HFFc6 (cell line): ENCODE measurements at regions not wholly inside any gene's neighbourhood (a gene's known extent, or its start where the extent isn't known, plus 50 kb on each side); places are given as distances from the start of the nearest gene placed in this dataset.

Source experiments
- DNase-seq: peaks from one replicate; pipeline ENCODE4 v3.0.0-alpha.2; 2018
- H3K27ac Mint-ChIP-seq: 2 replicates; pipeline ENCODE4 v1.8.0; 2020; ENCODE audit warnings: mild to moderate bottlenecking, mixed read lengths
- H3K27me3 Mint-ChIP-seq: 2 replicates; pipeline ENCODE4 v1.8.0; 2021; ENCODE audit warnings: mild to moderate bottlenecking, moderate library complexity, mixed read lengths; ENCODE audit not compliant: insufficient read depth
- H3K36me3 Mint-ChIP-seq: 2 replicates; pipeline ENCODE4 v1.8.0; 2021; ENCODE audit warnings: low read depth, mixed read lengths
- H3K4me1 Mint-ChIP-seq: 2 replicates; pipeline ENCODE4 v1.8.0; 2020; ENCODE audit warnings: low read depth, mixed read lengths
- H3K4me3 Mint-ChIP-seq: 2 replicates; pipeline ENCODE4 v1.8.0; 2020; ENCODE audit warnings: mild to moderate bottlenecking, moderate library complexity, mixed read lengths
- H3K9me3 Mint-ChIP-seq: 2 replicates; pipeline ENCODE4 v1.8.0; 2020; ENCODE audit warnings: mild to moderate bottlenecking, mixed read lengths
- TF ChIP-seq, protein P1 (sequence below): fragments of 200-600 bp; sonication (generic); IDR thresholded peaks from 2 replicates; pipeline ENCODE4 v1.5.0; 2021; ENCODE audit warnings: antibody characterized with exemption, mild to moderate bottlenecking

DNA sequence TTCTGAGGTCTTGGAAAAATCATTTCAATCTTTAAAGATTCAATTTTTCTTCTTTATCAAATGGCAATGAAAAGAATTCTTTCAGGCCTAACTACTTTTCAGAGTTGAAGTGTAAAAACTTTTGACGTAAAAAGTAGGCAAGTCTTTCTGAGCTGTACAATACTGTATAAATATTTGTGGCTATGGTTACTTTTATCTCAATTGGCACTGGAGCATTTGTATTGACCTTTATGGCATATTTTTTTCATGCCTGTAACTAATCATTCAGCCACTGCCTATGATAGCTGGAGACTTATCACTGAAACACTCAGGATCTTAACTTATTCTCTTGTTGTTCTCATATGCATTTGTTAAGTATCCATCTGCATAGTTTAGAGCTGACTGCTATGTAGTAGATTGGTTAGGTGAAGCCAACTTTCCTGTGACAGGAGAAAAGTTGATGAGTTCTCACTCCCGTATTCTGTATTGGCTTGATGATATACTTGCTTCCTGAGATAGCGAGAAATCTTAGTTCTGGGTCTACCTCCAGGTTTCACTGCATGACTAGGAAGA lies 290.4 kb upstream of the TBL1XR1 start:
- H3K27ac Mint-ChIP-seq = no peak overlapping the region
- peaks cover 8% of the 10 kb centered on the region; the same call in 1 of the 2 replicates for H3K9me3 Mint-ChIP-seq
- TF ChIP-seq, protein P1, sequence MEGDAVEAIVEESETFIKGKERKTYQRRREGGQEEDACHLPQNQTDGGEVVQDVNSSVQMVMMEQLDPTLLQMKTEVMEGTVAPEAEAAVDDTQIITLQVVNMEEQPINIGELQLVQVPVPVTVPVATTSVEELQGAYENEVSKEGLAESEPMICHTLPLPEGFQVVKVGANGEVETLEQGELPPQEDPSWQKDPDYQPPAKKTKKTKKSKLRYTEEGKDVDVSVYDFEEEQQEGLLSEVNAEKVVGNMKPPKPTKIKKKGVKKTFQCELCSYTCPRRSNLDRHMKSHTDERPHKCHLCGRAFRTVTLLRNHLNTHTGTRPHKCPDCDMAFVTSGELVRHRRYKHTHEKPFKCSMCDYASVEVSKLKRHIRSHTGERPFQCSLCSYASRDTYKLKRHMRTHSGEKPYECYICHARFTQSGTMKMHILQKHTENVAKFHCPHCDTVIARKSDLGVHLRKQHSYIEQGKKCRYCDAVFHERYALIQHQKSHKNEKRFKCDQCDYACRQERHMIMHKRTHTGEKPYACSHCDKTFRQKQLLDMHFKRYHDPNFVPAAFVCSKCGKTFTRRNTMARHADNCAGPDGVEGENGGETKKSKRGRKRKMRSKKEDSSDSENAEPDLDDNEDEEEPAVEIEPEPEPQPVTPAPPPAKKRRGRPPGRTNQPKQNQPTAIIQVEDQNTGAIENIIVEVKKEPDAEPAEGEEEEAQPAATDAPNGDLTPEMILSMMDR = no peak
- H3K4me1 Mint-ChIP-seq = peaks cover 19% of the 10 kb centered on the region
- no peak for DNase-seq
- H3K36me3 Mint-ChIP-seq = peaks cover 10% of the 10 kb centered on the region; the same call in 1 of the 2 replicates
- H3K27me3 Mint-ChIP-seq = peaks cover 3% of the 10 kb centered on the region; the same call in 1 of the 2 replicates
- no peak overlapping the region for H3K4me3 Mint-ChIP-seq

GRCh38 chr3:177488740-177489139 lies 291.5 kb upstream of the TBL1XR1 start:
- H3K27ac Mint-ChIP-seq = no peak overlapping the region
- DNase-seq = no peak
- H3K4me1 Mint-ChIP-seq = peaks cover 19% of the 10 kb centered on the region
- H3K36me3 Mint-ChIP-seq = peaks cover 10% of the 10 kb centered on the region; the same call in 1 of the 2 replicates
- H3K27me3 Mint-ChIP-seq = peaks cover 3% of the 10 kb centered on the region; the same call in 1 of the 2 replicates
- TF ChIP-seq, protein P1 = no peak
- no peak overlapping the region for H3K4me3 Mint-ChIP-seq
- peaks cover 8% of the 10 kb centered on the region; the same call in 1 of the 2 replicates for H3K9me3 Mint-ChIP-seq

- H3K27ac Mint-ChIP-seq = no peak overlapping the region
- H3K36me3 Mint-ChIP-seq = peaks cover under 1% of the 10 kb centered on the region; the same call in 1 of the 2 replicates
- H3K9me3 Mint-ChIP-seq = peaks cover 3% of the 10 kb centered on the region; the same call in 1 of the 2 replicates
- H3K27me3 Mint-ChIP-seq = peaks cover 3% of the 10 kb centered on the region; the same call in 1 of the 2 replicates
- TF ChIP-seq, protein P1 = no peak
- DNase-seq = no peak
- H3K4me1 Mint-ChIP-seq = peaks cover 19% of the 10 kb centered on the region
- H3K4me3 Mint-ChIP-seq = no peak overlapping the region
Observed at GRCh38 chr3:177490626-177491025, 293.3 kb upstream of the TBL1XR1 start.

GRCh38 chr3:177491296-177492032 lies 294.2 kb upstream of the TBL1XR1 start:
- no peak overlapping the region for H3K27ac Mint-ChIP-seq
- no peaks in the 10 kb centered on the region for H3K36me3 Mint-ChIP-seq
- no peak overlapping the region for H3K4me3 Mint-ChIP-seq
- H3K27me3 Mint-ChIP-seq = peaks cover 3% of the 10 kb centered on the region; the same call in 1 of the 2 replicates
- no peak for DNase-seq
- TF ChIP-seq, protein P1 = no peak
- peaks cover 19% of the 10 kb centered on the region for H3K4me1 Mint-ChIP-seq
- H3K9me3 Mint-ChIP-seq = no peaks in the 10 kb centered on the region

DNA sequence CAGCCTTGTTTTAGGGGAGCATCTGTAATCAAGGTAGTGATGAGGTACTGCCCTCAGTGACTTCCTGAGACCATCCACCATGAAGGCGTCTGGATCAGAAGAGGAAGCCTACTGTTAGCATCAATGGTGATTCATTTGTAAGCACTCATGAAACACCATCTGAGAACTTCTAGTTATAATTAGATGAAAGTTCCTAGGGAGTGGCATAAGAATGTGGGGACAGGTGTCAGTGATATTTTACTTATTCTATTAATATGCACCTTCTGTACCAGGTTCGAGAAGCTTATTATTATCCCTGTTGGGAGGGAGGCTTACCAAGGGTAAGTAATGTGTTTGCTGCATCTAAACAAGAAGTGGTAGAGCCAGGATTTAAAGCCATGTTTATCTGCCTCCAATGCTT lies 295.8 kb upstream of the TBL1XR1 start:
- no peak for DNase-seq
- peaks cover 14% of the 10 kb centered on the region for H3K4me1 Mint-ChIP-seq
- no peaks in the 10 kb centered on the region for H3K36me3 Mint-ChIP-seq
- TF ChIP-seq, protein P1 = no peak
- no peaks in the 10 kb centered on the region for H3K9me3 Mint-ChIP-seq
- H3K27me3 Mint-ChIP-seq = peaks cover 3% of the 10 kb centered on the region
- no peak overlapping the region for H3K27ac Mint-ChIP-seq
- no peak overlapping the region for H3K4me3 Mint-ChIP-seq
